GM23338 (cell line): ENCODE measurements at regions not wholly inside any gene's neighbourhood (a gene's known extent, or its start where the extent isn't known, plus 50 kb on each side); places are given as distances from the start of the nearest gene placed in this dataset.

Experiments used
- ATAC-seq: fragments of 200-7000 bp; cut with Tn5 transposase; 3 replicates; pipeline ENCODE4 v1.9.1; 2020
- DNase-seq: peaks from one replicate; pipeline ENCODE4 v3.0.0-alpha.2; 2015; ENCODE audit warnings: low spot score
- H2AFZ ChIP-seq: fragments of 200-600 bp; sonication (generic); 2 replicates; pipeline ENCODE4 v1.8.0; 2016; ENCODE audit warnings: antibody characterized with exemption, mild to moderate bottlenecking, moderate library complexity
- H3F3A ChIP-seq: fragments of 200-600 bp; sonication (generic); replicated peaks from 2 replicates; pipeline ENCODE4 v1.8.0; 2017; ENCODE audit warnings: antibody characterized with exemption, mixed run types, low read depth
- H3K27ac ChIP-seq: fragments of 200-600 bp; sonication (generic); 2 replicates; pipeline ENCODE4 v1.6.1; 2016; ENCODE audit warnings: low read depth
- H3K27me3 ChIP-seq: fragments of 200-600 bp; sonication (generic); 2 replicates; pipeline ENCODE4 v1.8.0; 2016; ENCODE audit warnings: mild to moderate bottlenecking, mixed run types, moderate library complexity; ENCODE audit not compliant: insufficient read depth
- H3K36me3 ChIP-seq: fragments of 200-600 bp; sonication (generic); 2 replicates; pipeline ENCODE4 v1.8.0; 2016; ENCODE audit warnings: mild to moderate bottlenecking; ENCODE audit not compliant: insufficient read depth
- H3K4me1 ChIP-seq: fragments of 200-600 bp; sonication (generic); 2 replicates; pipeline ENCODE4 v1.8.0; 2016; ENCODE audit warnings: mild to moderate bottlenecking, moderate library complexity; ENCODE audit not compliant: insufficient read depth
- H3K4me2 ChIP-seq: fragments of 200-600 bp; sonication (generic); 2 replicates; pipeline ENCODE4 v1.7.1; 2017; ENCODE audit warnings: mixed run types
- H3K4me3 ChIP-seq: fragments of 200-600 bp; sonication (generic); 2 replicates; pipeline ENCODE4 v1.6.1; 2016; ENCODE audit warnings: mixed run types
- H3K79me2 ChIP-seq: fragments of 200-600 bp; sonication (generic); replicated peaks from 2 replicates; pipeline ENCODE4 v1.8.0; 2017; ENCODE audit warnings: mild to moderate bottlenecking; ENCODE audit not compliant: insufficient read depth
- H3K9me2 ChIP-seq: fragments of 200-600 bp; sonication (generic); 2 replicates; pipeline ENCODE4 v1.8.0; 2017; ENCODE audit not compliant: insufficient read depth
- H4K20me1 ChIP-seq: fragments of 200-600 bp; sonication (generic); replicated peaks from 2 replicates; pipeline ENCODE4 v1.8.0; 2017; ENCODE audit warnings: mild to moderate bottlenecking; ENCODE audit not compliant: insufficient read depth
- H3K27ac Mint-ChIP-seq: 2 replicates; pipeline ENCODE4 v1.8.0; 2020; ENCODE audit warnings: inconsistent platforms, mild to moderate bottlenecking, moderate library complexity, mixed read lengths
- H3K27me3 Mint-ChIP-seq: 3 replicates; pipeline ENCODE4 v1.8.0; 2022; ENCODE audit warnings: low read depth, mild to moderate bottlenecking, moderate library complexity, mixed read lengths, inconsistent platforms; ENCODE audit not compliant: insufficient read depth, poor library complexity
- H3K36me3 Mint-ChIP-seq: 3 replicates; pipeline ENCODE4 v1.8.0; 2021; ENCODE audit warnings: low read depth, mild to moderate bottlenecking, inconsistent platforms, moderate library complexity, mixed read lengths
- H3K4me1 Mint-ChIP-seq: 3 replicates; pipeline ENCODE4 v1.8.0; 2020; ENCODE audit warnings: mild to moderate bottlenecking, inconsistent platforms, mixed read lengths
- H3K4me3 Mint-ChIP-seq: 3 replicates; pipeline ENCODE4 v1.8.0; 2021; ENCODE audit warnings: moderate library complexity, mild to moderate bottlenecking, inconsistent platforms, mixed read lengths
- H3K9me3 Mint-ChIP-seq: 3 replicates; pipeline ENCODE4 v1.8.0; 2020; ENCODE audit warnings: moderate library complexity, mild to moderate bottlenecking, inconsistent platforms, mixed read lengths
- CREB1 ChIP-seq: fragments of 250-450 bp; sonication (Bioruptor Pico); IDR thresholded peaks from 2 replicates; pipeline ENCODE4 v1.5.0; 2020; ENCODE audit warnings: low read depth, mild to moderate bottlenecking, moderate library complexity
- CTCF ChIP-seq, 2 experiments: fragments of 200-600 bp in 1 of 2; sonication (generic) in 1 of 2; conservative IDR thresholded peaks; 2 replicates each; pipeline versions ENCODE4 v1.5.1 to v1.6.1; 2016 to 2017; ENCODE audit warnings: antibody characterized with exemption in 2 of 2, low read depth in 2 of 2, mild to moderate bottlenecking in 2 of 2, moderate library complexity in 1 of 2
- ETS1 ChIP-seq: IDR thresholded peaks from 2 replicates; pipeline ENCODE4 v1.6.1; 2016; ENCODE audit warnings: antibody characterized with exemption
- EZH2 ChIP-seq: fragments of 200-600 bp; sonication (generic); IDR thresholded peaks from one replicate; pipeline ENCODE4 v1.8.0; 2017; ENCODE audit warnings: antibody characterized with exemption, mild to moderate bottlenecking, low read depth; ENCODE audit not compliant: unreplicated experiment
- EZH2phosphoT487 ChIP-seq: fragments of 200-600 bp; sonication (generic); IDR thresholded peaks from one replicate; pipeline ENCODE4 v1.8.1; 2018; ENCODE audit warnings: antibody characterized with exemption; ENCODE audit not compliant: unreplicated experiment
- JUNB ChIP-seq: IDR thresholded peaks from one replicate; pipeline ENCODE4 v1.6.1; 2016; ENCODE audit warnings: antibody characterized with exemption; ENCODE audit not compliant: unreplicated experiment
- NANOG ChIP-seq: IDR thresholded peaks from 2 replicates; pipeline ENCODE4 v1.6.1; 2016; ENCODE audit warnings: antibody characterized with exemption, borderline replicate concordance
- POLR2AphosphoS5 ChIP-seq: IDR thresholded peaks from 2 replicates; pipeline ENCODE4 v1.6.1; 2016; ENCODE audit warnings: antibody characterized with exemption, low read depth
- STAT1 ChIP-seq: IDR thresholded peaks from one replicate; pipeline ENCODE4 v1.6.1; 2016; ENCODE audit warnings: antibody characterized with exemption; ENCODE audit not compliant: unreplicated experiment
- ZNF114 ChIP-seq: fragments of 250-450 bp; sonication (Bioruptor Pico); IDR thresholded peaks from 2 replicates; pipeline ENCODE4 v1.5.0; 2020; ENCODE audit warnings: mild to moderate bottlenecking, moderate library complexity
- ZNF331 ChIP-seq: fragments of 250-450 bp; sonication (Bioruptor Pico); IDR thresholded peaks from 2 replicates; pipeline ENCODE4 v1.5.0; 2020; ENCODE audit warnings: low read depth, mild to moderate bottlenecking, moderate library complexity
- ZNF462 ChIP-seq: fragments of 250-450 bp; sonication (Bioruptor Pico); IDR thresholded peaks from 2 replicates; pipeline ENCODE4 v1.5.0; 2020; ENCODE audit warnings: mild to moderate bottlenecking, moderate library complexity
- TF ChIP-seq, protein P1 (sequence below): IDR thresholded peaks from one replicate; pipeline ENCODE4 v1.6.1; 2018; ENCODE audit warnings: antibody characterized with exemption; ENCODE audit not compliant: unreplicated experiment

DNA sequence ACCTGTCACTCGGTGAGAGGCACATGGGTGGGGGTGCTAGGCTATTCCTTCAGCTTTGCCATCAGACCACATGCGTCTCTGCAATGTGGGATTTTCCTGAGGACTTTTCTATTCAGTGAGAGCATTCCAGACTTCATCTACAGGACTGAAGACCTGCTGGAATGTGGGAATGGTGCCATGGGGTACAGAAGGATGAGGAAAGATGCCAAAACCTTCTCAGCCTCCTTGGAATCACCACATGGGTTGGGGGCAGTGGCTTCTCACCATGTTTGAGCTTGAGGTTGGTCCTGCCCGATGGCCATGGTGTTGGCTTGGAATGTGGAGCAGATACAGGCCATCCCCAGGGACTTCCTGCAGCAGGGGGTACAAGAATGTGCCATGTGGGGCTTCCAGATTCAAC, 80.9 kb upstream of the KLF13 start:
- Histone ChIP-seq H2AFZ (no peak overlapping the region), H3K27ac (no peak overlapping the region), H3K4me3 (no peak overlapping the region), H3K4me2 (no peak overlapping the region), H3K9me2 (0 out of 2 replicates have a peak, but pooled peaks cover 7% of the 10 kb centered on the region), H3K79me2 (no peaks in the 10 kb centered on the region), H3K4me1 (no peaks in the 10 kb centered on the region), H3K27me3 (no peaks in the 10 kb centered on the region), H4K20me1 (no peaks in the 10 kb centered on the region), H3K36me3 (no peaks in the 10 kb centered on the region), H3F3A (no peaks in the 10 kb centered on the region)
- Mint-ChIP-seq H3K9me3 (no peaks in the 10 kb centered on the region), H3K4me1 (no peaks in the 10 kb centered on the region), H3K27ac (no peak overlapping the region), H3K27me3 (peaks cover 5% of the 10 kb centered on the region), H3K4me3 (no peak overlapping the region), H3K36me3 (no peaks in the 10 kb centered on the region)
- no peak for ATAC-seq
- TF ChIP-seq ZNF114 (CRISPR knock-in tag), result no peak
- TF ChIP-seq CTCF (conservative IDR thresholded peaks at IDR 0.05; ENCODE audit: low read depth in 2 of 2), result no peak
- TF ChIP-seq, protein P1, sequence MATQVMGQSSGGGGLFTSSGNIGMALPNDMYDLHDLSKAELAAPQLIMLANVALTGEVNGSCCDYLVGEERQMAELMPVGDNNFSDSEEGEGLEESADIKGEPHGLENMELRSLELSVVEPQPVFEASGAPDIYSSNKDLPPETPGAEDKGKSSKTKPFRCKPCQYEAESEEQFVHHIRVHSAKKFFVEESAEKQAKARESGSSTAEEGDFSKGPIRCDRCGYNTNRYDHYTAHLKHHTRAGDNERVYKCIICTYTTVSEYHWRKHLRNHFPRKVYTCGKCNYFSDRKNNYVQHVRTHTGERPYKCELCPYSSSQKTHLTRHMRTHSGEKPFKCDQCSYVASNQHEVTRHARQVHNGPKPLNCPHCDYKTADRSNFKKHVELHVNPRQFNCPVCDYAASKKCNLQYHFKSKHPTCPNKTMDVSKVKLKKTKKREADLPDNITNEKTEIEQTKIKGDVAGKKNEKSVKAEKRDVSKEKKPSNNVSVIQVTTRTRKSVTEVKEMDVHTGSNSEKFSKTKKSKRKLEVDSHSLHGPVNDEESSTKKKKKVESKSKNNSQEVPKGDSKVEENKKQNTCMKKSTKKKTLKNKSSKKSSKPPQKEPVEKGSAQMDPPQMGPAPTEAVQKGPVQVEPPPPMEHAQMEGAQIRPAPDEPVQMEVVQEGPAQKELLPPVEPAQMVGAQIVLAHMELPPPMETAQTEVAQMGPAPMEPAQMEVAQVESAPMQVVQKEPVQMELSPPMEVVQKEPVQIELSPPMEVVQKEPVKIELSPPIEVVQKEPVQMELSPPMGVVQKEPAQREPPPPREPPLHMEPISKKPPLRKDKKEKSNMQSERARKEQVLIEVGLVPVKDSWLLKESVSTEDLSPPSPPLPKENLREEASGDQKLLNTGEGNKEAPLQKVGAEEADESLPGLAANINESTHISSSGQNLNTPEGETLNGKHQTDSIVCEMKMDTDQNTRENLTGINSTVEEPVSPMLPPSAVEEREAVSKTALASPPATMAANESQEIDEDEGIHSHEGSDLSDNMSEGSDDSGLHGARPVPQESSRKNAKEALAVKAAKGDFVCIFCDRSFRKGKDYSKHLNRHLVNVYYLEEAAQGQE, result no peak
- TF ChIP-seq ZNF331 (CRISPR knock-in tag), result no peak
- no peak for TF ChIP-seq NANOG
- TF ChIP-seq EZH2, result no peak
- TF ChIP-seq CREB1, result no peak
- TF ChIP-seq JUNB, result no peak
- no peak for TF ChIP-seq POLR2AphosphoS5
- no peak for TF ChIP-seq STAT1
- no peak for TF ChIP-seq ZNF462
- no peak for TF ChIP-seq ETS1
- no peak for TF ChIP-seq EZH2phosphoT487
- DNase-seq, result no peak
